ENCODE measurements at regions not wholly inside any gene's neighbourhood (a gene's known extent, or its start where the extent isn't known, plus 50 kb on each side); places are given as distances from the start of the nearest gene placed in this dataset.
"Not testable (repeated sequence)": the region's sequence is repeated elsewhere in the genome, so short reads cannot be mapped to it uniquely, and the experiment has no call there.

- no peaks in the 10 kb centered on the region for H3K4me1 ChIP-seq (replicated peaks; ENCODE audit: insufficient read depth)
- CTCF ChIA-PET = interaction anchor here (0.6 kb wide), 1 partner anchor 296 kb away, joined by 3 read pairs; no protein-coding TSS in a partner anchor
- no TSS peak for BruUV-seq (replicated peaks)
- no peak overlapping the region for H2AFZ ChIP-seq
- H3K4me2 ChIP-seq = no peak overlapping the region
- no peaks in the 10 kb centered on the region for H3K36me3 ChIP-seq (ENCODE audit: low read depth)
- DNase-seq = no peak
- intact Hi-C loops (cut with micrococcal nuclease; ENCODE audit: unreplicated experiment) = no loop called here
- TF ChIP-seq CTCF (conservative IDR thresholded peaks at IDR 0.05) = no peak
- TF ChIP-seq EZH2 (IDR thresholded peaks at IDR 0.05; ENCODE audit: low read depth) = no peak
- H3K27me3 ChIP-seq (ENCODE audit: insufficient read depth, low read depth) = no peaks in the 10 kb centered on the region
- no peaks in the 10 kb centered on the region for H3F3A ChIP-seq (ENCODE audit: insufficient read depth, low read depth)
- H4K20me1 ChIP-seq (ENCODE audit: insufficient read depth) = no peaks in the 10 kb centered on the region
- no peaks in the 10 kb centered on the region for H3K9me3 ChIP-seq (ENCODE audit: insufficient read depth, low read depth)
- no peaks in the 10 kb centered on the region for H3K79me2 ChIP-seq (ENCODE audit: low read depth)
- H3K27ac ChIP-seq = no peak overlapping the region
- POLR2A ChIA-PET (ENCODE audit: unreplicated experiment) = no interaction called here
- H3K9me2 ChIP-seq (ENCODE audit: insufficient read depth) = no peaks in the 10 kb centered on the region
- H3K4me3 ChIP-seq = no peak overlapping the region
Observed at GRCh38 chr6:92109956-92110355, 1309.4 kb downstream of the EPHA7 start.

GRCh38 chr6:92109256-92109655, 1310.1 kb downstream of the EPHA7 start:
- intact Hi-C loops (cut with micrococcal nuclease; ENCODE audit: unreplicated experiment) = no loop called here
- TF ChIP-seq CTCF (conservative IDR thresholded peaks at IDR 0.05) (no peak), EZH2 (IDR thresholded peaks at IDR 0.05; ENCODE audit: low read depth) (no peak)
- Histone ChIP-seq H3K4me2 (no peak overlapping the region), H3K9me3 (ENCODE audit: insufficient read depth, low read depth) (no peaks in the 10 kb centered on the region), H3K36me3 (ENCODE audit: low read depth) (no peaks in the 10 kb centered on the region), H3F3A (ENCODE audit: insufficient read depth, low read depth) (no peaks in the 10 kb centered on the region), H3K4me3 (no peak overlapping the region), H3K4me1 (replicated peaks; ENCODE audit: insufficient read depth) (no peaks in the 10 kb centered on the region), H2AFZ (no peak overlapping the region), H3K27me3 (ENCODE audit: insufficient read depth, low read depth) (no peaks in the 10 kb centered on the region), H3K9me2 (ENCODE audit: insufficient read depth) (no peaks in the 10 kb centered on the region), H4K20me1 (ENCODE audit: insufficient read depth) (no peaks in the 10 kb centered on the region), H3K27ac (no peak overlapping the region), H3K79me2 (ENCODE audit: low read depth) (no peaks in the 10 kb centered on the region)
- POLR2A ChIA-PET (ENCODE audit: unreplicated experiment) = no interaction called here
- no peak for DNase-seq
- BruUV-seq (replicated peaks) = no TSS peak
- CTCF ChIA-PET = no interaction called here

DNA sequence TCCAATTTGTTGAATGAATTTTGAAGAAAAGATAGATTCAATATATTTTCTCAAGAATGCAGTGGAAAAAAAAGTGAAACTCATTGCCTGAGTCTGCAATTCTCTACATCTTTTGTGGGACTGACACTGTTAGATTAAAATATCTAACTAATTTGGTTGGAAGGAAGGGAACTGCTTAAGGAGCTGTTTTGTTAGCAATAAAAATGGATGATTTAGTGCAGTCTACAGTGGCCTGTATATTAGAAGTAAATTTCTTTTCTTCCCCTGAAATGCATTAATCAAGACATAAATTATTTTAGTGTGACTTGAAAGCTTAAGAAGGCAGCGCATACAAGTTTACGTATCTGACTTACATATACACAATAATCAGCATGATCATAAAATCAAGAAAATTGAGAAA, 1332.6 kb downstream of the EPHA7 start:
- Histone ChIP-seq H3F3A (ENCODE audit: insufficient read depth, low read depth) (no peaks in the 10 kb centered on the region), H3K27me3 (ENCODE audit: insufficient read depth, low read depth) (no peaks in the 10 kb centered on the region), H3K4me1 (replicated peaks; ENCODE audit: insufficient read depth) (no peaks in the 10 kb centered on the region), H3K36me3 (ENCODE audit: low read depth) (no peaks in the 10 kb centered on the region), H2AFZ (no peak overlapping the region), H3K4me2 (no peak overlapping the region), H4K20me1 (ENCODE audit: insufficient read depth) (no peaks in the 10 kb centered on the region), H3K9me2 (ENCODE audit: insufficient read depth) (no peaks in the 10 kb centered on the region), H3K27ac (no peak overlapping the region), H3K79me2 (ENCODE audit: low read depth) (no peaks in the 10 kb centered on the region), H3K9me3 (ENCODE audit: insufficient read depth, low read depth) (no peaks in the 10 kb centered on the region), H3K4me3 (no peak overlapping the region)
- intact Hi-C loops (cut with micrococcal nuclease; ENCODE audit: unreplicated experiment) = no loop called here
- no peak for DNase-seq
- CTCF ChIA-PET = no interaction called here
- TF ChIP-seq CTCF (conservative IDR thresholded peaks at IDR 0.05) = no peak
- TF ChIP-seq EZH2 (IDR thresholded peaks at IDR 0.05; ENCODE audit: low read depth) = no peak
- no TSS peak for BruUV-seq (replicated peaks)
- POLR2A ChIA-PET (ENCODE audit: unreplicated experiment) = no interaction called here

- intact Hi-C loops (cut with micrococcal nuclease; ENCODE audit: unreplicated experiment); BruUV-seq (replicated peaks); H3K9me2 ChIP-seq (ENCODE audit: insufficient read depth): not testable (repeated sequence)
Observed at GRCh38 chr6:92083914-92084313, 1335.4 kb downstream of the EPHA7 start.

More at GRCh38 chr6:92083914-92084313, 1335.4 kb downstream of the EPHA7 start:
- H3F3A ChIP-seq (ENCODE audit: insufficient read depth, low read depth); DNase-seq; H3K4me1 ChIP-seq (replicated peaks; ENCODE audit: insufficient read depth); H4K20me1 ChIP-seq (ENCODE audit: insufficient read depth); POLR2A ChIA-PET (ENCODE audit: unreplicated experiment); CTCF ChIA-PET; H3K4me3 ChIP-seq; H3K79me2 ChIP-seq (ENCODE audit: low read depth); H3K27me3 ChIP-seq (ENCODE audit: insufficient read depth, low read depth); H3K9me3 ChIP-seq (ENCODE audit: insufficient read depth, low read depth); H3K36me3 ChIP-seq (ENCODE audit: low read depth); H2AFZ ChIP-seq; H3K4me2 ChIP-seq; H3K27ac ChIP-seq: not testable (repeated sequence)
